SIG-M5 treated with dmso at 0.1 percent for 504 hours (cell line): ENCODE measurements at regions not wholly inside any gene's neighbourhood (a gene's known extent, or its start where the extent isn't known, plus 50 kb on each side); places are given as distances from the start of the nearest gene placed in this dataset.

Source experiments
- DNase-seq: peaks from one replicate; lab custom pipeline; 2025; ENCODE audit not compliant: unreplicated experiment; lab: John Stamatoyannopoulos, UW

- DNase-seq: no peak
Observed at GRCh38 chr13:78341032-78341431, 262.3 kb downstream of the POU4F1 start.

- no peak for DNase-seq
Observed at GRCh38 chr13:78339927-78340326, 263.4 kb downstream of the POU4F1 start.

GRCh38 chr13:78334059-78334458 lies 269.3 kb downstream of the POU4F1 start:
- no peak for DNase-seq

- peak; percentile 5 for DNase-seq
Observed at GRCh38 chr13:78326633-78327032, 276.7 kb downstream of the POU4F1 start.

- DNase-seq: no peak
Observed at GRCh38 chr13:78325585-78325984, 277.8 kb downstream of the POU4F1 start.

GRCh38 chr13:78323848-78324247 lies 279.5 kb downstream of the POU4F1 start:
- DNase-seq: no peak

GRCh38 chr13:78323040-78323439 lies 280.3 kb downstream of the POU4F1 start:
- DNase-seq: no peak

GRCh38 chr13:78319101-78319627 lies 284.2 kb downstream of the POU4F1 start:
- DNase-seq: no peak

GRCh38 chr13:78317030-78317429 lies 286.3 kb downstream of the POU4F1 start:
- no peak for DNase-seq

GRCh38 chr13:78309497-78310180 lies 293.7 kb downstream of the POU4F1 start:
- DNase-seq: no peak

GRCh38 chr13:78306519-78307206 lies 296.7 kb downstream of the POU4F1 start:
- no peak for DNase-seq

- DNase-seq: no peak
Observed at GRCh38 chr13:78305171-78305570, 298.2 kb downstream of the POU4F1 start.

- DNase-seq: no peak
Observed at GRCh38 chr13:78299832-78300623, 303.3 kb downstream of the POU4F1 start.

- DNase-seq: no peak
Observed at GRCh38 chr13:78298657-78299056, 304.7 kb downstream of the POU4F1 start.

GRCh38 chr13:78286748-78287147 lies 316.6 kb downstream of the POU4F1 start:
- DNase-seq: no peak

- DNase-seq: no peak
Observed at GRCh38 chr13:78265098-78265497, 338.3 kb downstream of the POU4F1 start.

GRCh38 chr13:78258304-78258703 lies 339.7 kb upstream of the EDNRB start:
- DNase-seq: no peak

- no peak for DNase-seq
Observed at GRCh38 chr13:78256484-78256883, 337.9 kb upstream of the EDNRB start.

- no peak for DNase-seq
Observed at GRCh38 chr13:78254113-78254512, 335.5 kb upstream of the EDNRB start.

GRCh38 chr13:78247362-78247761 lies 328.7 kb upstream of the EDNRB start:
- DNase-seq: no peak

- DNase-seq: peak; percentile 60
Observed at GRCh38 chr13:78241278-78241919, 322.8 kb upstream of the EDNRB start.
